OCI-LY1 (cell line): ENCODE measurements at regions not wholly inside any gene's neighbourhood (a gene's known extent, or its start where the extent isn't known, plus 50 kb on each side); places are given as distances from the start of the nearest gene placed in this dataset.

ENCODE experiments used
- H2AFZ ChIP-seq: fragments of 200-600 bp; sonication (generic), shearing (Covaris generic); 2 replicates; pipeline ENCODE4 v1.6.0; 2014; ENCODE audit warnings: antibody characterized with exemption, mild to moderate bottlenecking, low read length
- H3F3A ChIP-seq: fragments of 200-600 bp; sonication (generic), shearing (Covaris generic); 2 replicates; pipeline ENCODE4 v1.6.0; 2014; ENCODE audit warnings: mild to moderate bottlenecking, antibody characterized with exemption, low read length, moderate library complexity; ENCODE audit not compliant: insufficient read depth
- H3K27ac ChIP-seq: fragments of 200-600 bp; sonication (generic); 2 replicates; pipeline ENCODE4 v1.5.1; 2014; ENCODE audit warnings: low read length, mixed run types, mild to moderate bottlenecking, low read depth; ENCODE audit not compliant: poor library complexity, severe bottlenecking
- H3K27me3 ChIP-seq: fragments of 200-600 bp; sonication (generic); 2 replicates; pipeline ENCODE4 v1.6.0; 2014; ENCODE audit warnings: antibody characterized with exemption, mild to moderate bottlenecking, low read length, moderate library complexity; ENCODE audit not compliant: insufficient read depth
- H3K36me3 ChIP-seq: fragments of 200-600 bp; sonication (generic); 2 replicates; pipeline ENCODE4 v1.6.1; 2014; ENCODE audit warnings: mild to moderate bottlenecking, antibody characterized with exemption, low read length, moderate library complexity, mixed read lengths; ENCODE audit not compliant: insufficient read depth
- H3K4me1 ChIP-seq: fragments of 200-600 bp; sonication (generic); 2 replicates; pipeline ENCODE4 v1.5.1; 2014; ENCODE audit warnings: mild to moderate bottlenecking, low read length, moderate library complexity; ENCODE audit not compliant: insufficient read depth, severe bottlenecking
- H3K4me2 ChIP-seq: fragments of 200-600 bp; sonication (generic), shearing (Covaris generic); 2 replicates; pipeline ENCODE4 v1.6.1; 2014; ENCODE audit warnings: low read length
- H3K4me3 ChIP-seq: fragments of 200-600 bp; sonication (generic); 2 replicates; pipeline ENCODE4 v1.5.1; 2014; ENCODE audit warnings: low read length, low read depth, mild to moderate bottlenecking, mixed read lengths; ENCODE audit not compliant: poor library complexity, severe bottlenecking
- H3K79me2 ChIP-seq: fragments of 200-600 bp; shearing (Covaris generic); 2 replicates; pipeline ENCODE4 v1.6.1; 2016; ENCODE audit warnings: mixed run types, low read length, mixed read lengths; ENCODE audit not compliant: insufficient read depth
- H3K9ac ChIP-seq: fragments of 200-600 bp; sonication (generic), shearing (Covaris generic); 2 replicates; pipeline ENCODE4 v1.6.1; 2014; ENCODE audit warnings: mild to moderate bottlenecking, low read length, mixed read lengths
- H3K9me2 ChIP-seq: fragments of 200-600 bp; sonication (generic), shearing (Covaris generic); 2 replicates; pipeline ENCODE4 v1.6.1; 2014; ENCODE audit warnings: low read depth, mild to moderate bottlenecking, low read length, mixed read lengths
- H3K9me3 ChIP-seq: fragments of 200-600 bp; shearing (Covaris generic); 2 replicates; pipeline ENCODE4 v1.6.1; 2014; ENCODE audit warnings: low read length, mixed read lengths
- H4K20me1 ChIP-seq: fragments of 200-600 bp; sonication (generic), shearing (Covaris generic); 2 replicates; pipeline ENCODE4 v1.6.0; 2016; ENCODE audit warnings: mild to moderate bottlenecking, low read length; ENCODE audit not compliant: insufficient read depth
- CTCF ChIP-seq: fragments of 200-600 bp; sonication (generic), shearing (Covaris generic); IDR thresholded peaks from 2 replicates; pipeline ENCODE4 v1.5.1; 2017; ENCODE audit warnings: mild to moderate bottlenecking, antibody characterized with exemption, low read length, moderate library complexity, mixed read lengths
- EZH2 ChIP-seq: fragments of 200-600 bp; sonication (generic), shearing (Covaris generic); IDR thresholded peaks from 2 replicates; pipeline ENCODE4 v1.8.0; 2017; ENCODE audit warnings: borderline replicate concordance, mixed run types, mild to moderate bottlenecking, antibody characterized with exemption, low read length, moderate library complexity, mixed read lengths

DNA sequence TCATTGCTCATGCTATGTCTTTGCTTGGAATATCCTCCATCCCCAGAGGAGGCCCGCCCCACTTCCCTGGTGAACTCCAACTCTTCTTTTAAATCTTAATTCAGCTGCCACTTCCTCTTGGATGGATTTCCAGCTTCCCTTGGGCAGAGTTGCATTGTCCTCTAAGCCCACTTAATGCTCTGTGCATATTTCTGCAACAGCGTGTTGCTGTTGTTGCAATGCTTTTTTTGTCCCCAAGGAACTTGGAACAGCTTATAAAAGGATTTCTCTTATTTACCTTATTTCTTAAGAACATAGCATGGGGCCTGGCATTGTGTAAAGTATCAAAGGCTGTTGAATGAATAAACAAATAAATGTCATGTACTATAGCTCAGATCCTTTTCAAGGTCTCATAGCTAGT lies 507.4 kb downstream of the METTL15 start:
- no peaks in the 10 kb centered on the region for H3K9me3 ChIP-seq
- no peak overlapping the region for H3K27ac ChIP-seq
- no peak overlapping the region for H3K9ac ChIP-seq
- no peaks in the 10 kb centered on the region for H3K9me2 ChIP-seq
- no peaks in the 10 kb centered on the region for H3K4me1 ChIP-seq
- H3K36me3 ChIP-seq, result no peaks in the 10 kb centered on the region
- H3F3A ChIP-seq, result no peaks in the 10 kb centered on the region
- H3K4me3 ChIP-seq, result no peak overlapping the region
- no peaks in the 10 kb centered on the region for H3K27me3 ChIP-seq
- TF ChIP-seq EZH2 (no peak), CTCF (no peak)
- H2AFZ ChIP-seq, result no peak overlapping the region
- H3K79me2 ChIP-seq, result no peaks in the 10 kb centered on the region
- H4K20me1 ChIP-seq, result no peaks in the 10 kb centered on the region
- H3K4me2 ChIP-seq, result no peak overlapping the region

GRCh38 chr11:28606930-28607329 lies 498.7 kb downstream of the METTL15 start:
- Histone ChIP-seq H3K27ac (no peak overlapping the region), H2AFZ (no peak overlapping the region), H3F3A (no peaks in the 10 kb centered on the region), H3K4me3 (no peak overlapping the region), H3K9me2 (no peaks in the 10 kb centered on the region), H3K9me3 (no peaks in the 10 kb centered on the region), H3K9ac (no peak overlapping the region), H3K4me2 (no peak overlapping the region), H3K36me3 (no peaks in the 10 kb centered on the region), H3K4me1 (no peaks in the 10 kb centered on the region), H4K20me1 (no peaks in the 10 kb centered on the region), H3K27me3 (no peaks in the 10 kb centered on the region), H3K79me2 (no peaks in the 10 kb centered on the region)
- TF ChIP-seq EZH2, result no peak
- no peak for TF ChIP-seq CTCF

DNA sequence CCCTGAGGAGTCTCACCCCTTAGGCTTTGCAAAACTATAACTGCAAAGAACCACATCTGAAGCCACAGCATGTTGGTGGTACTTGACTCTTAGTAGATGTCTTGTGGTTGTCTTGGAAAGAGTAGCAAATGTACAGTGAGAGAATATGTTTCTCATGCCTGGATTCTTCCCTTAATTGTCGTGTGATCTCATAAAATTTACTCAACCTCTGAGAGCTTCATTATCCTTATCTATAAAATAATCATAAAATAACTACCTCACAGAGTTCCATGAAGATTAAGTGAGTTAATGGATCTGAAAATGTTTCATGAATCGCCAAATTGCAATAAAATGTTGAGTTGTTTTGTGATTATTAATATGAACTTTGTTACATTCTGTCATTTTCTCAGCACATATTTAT lies 491.5 kb downstream of the METTL15 start:
- Histone ChIP-seq H3K4me1 (no peaks in the 10 kb centered on the region), H3K36me3 (no peaks in the 10 kb centered on the region), H3K27me3 (no peaks in the 10 kb centered on the region), H4K20me1 (no peaks in the 10 kb centered on the region), H3K27ac (no peak overlapping the region), H3F3A (no peaks in the 10 kb centered on the region), H3K9me2 (no peaks in the 10 kb centered on the region), H3K9me3 (no peaks in the 10 kb centered on the region), H2AFZ (no peak overlapping the region), H3K9ac (no peak overlapping the region), H3K79me2 (no peaks in the 10 kb centered on the region), H3K4me3 (no peak overlapping the region), H3K4me2 (no peak overlapping the region)
- TF ChIP-seq EZH2, result no peak
- no peak for TF ChIP-seq CTCF
